Hematopoietic multipotent progenitor cell treated with erythropoietin and hydrocortisone succinate and interleukin-3 and kit ligand, for 17 days (in vitro differentiated cells): ENCODE measurements at regions not wholly inside any gene's neighbourhood (a gene's known extent, or its start where the extent isn't known, plus 50 kb on each side); places are given as distances from the start of the nearest gene placed in this dataset.
"Not testable (repeated sequence)": the region's sequence is repeated elsewhere in the genome, so short reads cannot be mapped to it uniquely, and the experiment has no call there.

Experiments used
- DNase-seq: peaks from one replicate; pipeline ENCODE4 v3.0.0-alpha.2; 2015; ENCODE audit warnings: low spot score

- DNase-seq, result no peak
Measured at GRCh38 chr12:90611048-90611447, 343.9 kb downstream of the CCER1 start.

GRCh38 chr12:90593596-90594295, 361.2 kb downstream of the CCER1 start:
- no peak for DNase-seq

- no peak for DNase-seq
Measured at GRCh38 chr12:90589956-90590355, 365.0 kb downstream of the CCER1 start.

- DNase-seq, result no peak
Measured at GRCh38 chr12:90585640-90586304, 369.2 kb downstream of the CCER1 start.

- DNase-seq, result no peak
Measured at GRCh38 chr12:90576707-90577106, 378.3 kb downstream of the CCER1 start.

GRCh38 chr12:90575995-90576394, 379.0 kb downstream of the CCER1 start:
- DNase-seq, result no peak

GRCh38 chr12:90574676-90575075, 380.3 kb downstream of the CCER1 start:
- DNase-seq, result no peak

- no peak for DNase-seq
Measured at GRCh38 chr12:90572778-90573177, 382.2 kb downstream of the CCER1 start.

GRCh38 chr12:90569685-90570084, 385.3 kb downstream of the CCER1 start:
- DNase-seq, result no peak

GRCh38 chr12:90562671-90563070, 392.3 kb downstream of the CCER1 start:
- no peak for DNase-seq

- no peak for DNase-seq
Measured at GRCh38 chr12:90548595-90548994, 406.4 kb downstream of the CCER1 start.

- no peak for DNase-seq
Measured at GRCh38 chr12:90546511-90546910, 408.5 kb downstream of the CCER1 start.

- no peak for DNase-seq
Measured at GRCh38 chr12:90543841-90544240, 411.1 kb downstream of the CCER1 start.

- DNase-seq, result no peak
Measured at GRCh38 chr12:90543374-90543773, 411.6 kb downstream of the CCER1 start.

- DNase-seq, result not testable (repeated sequence)
Measured at GRCh38 chr12:90542852-90543251, 412.1 kb downstream of the CCER1 start.

GRCh38 chr12:90533828-90534227, 421.1 kb downstream of the CCER1 start:
- DNase-seq, result not testable (repeated sequence)

GRCh38 chr12:90520002-90520734, 434.8 kb downstream of the CCER1 start:
- no peak for DNase-seq

GRCh38 chr12:90519285-90519684, 435.7 kb downstream of the CCER1 start:
- no peak for DNase-seq

GRCh38 chr12:90515199-90516175, 439.5 kb downstream of the CCER1 start:
- DNase-seq, result no peak

- DNase-seq, result no peak
Measured at GRCh38 chr12:90514325-90514724, 440.7 kb downstream of the CCER1 start.

GRCh38 chr12:90512518-90512917, 442.5 kb downstream of the CCER1 start:
- DNase-seq, result no peak

GRCh38 chr12:90510948-90511347, 444.0 kb downstream of the CCER1 start:
- DNase-seq, result no peak
